Endodermal cell (in vitro differentiated cells): ENCODE measurements at regions not wholly inside any gene's neighbourhood (a gene's known extent, or its start where the extent isn't known, plus 50 kb on each side); places are given as distances from the start of the nearest gene placed in this dataset.

Source experiments
- DNase-seq: peaks from one replicate; pipeline ENCODE4 v3.0.0-alpha.2; 2017
- H3K27ac ChIP-seq: 2 replicates; pipeline ENCODE4 v1.5.1; 2013; ENCODE audit warnings: mild to moderate bottlenecking, low read depth, low read length, moderate library complexity
- H3K27me3 ChIP-seq: 2 replicates; pipeline ENCODE4 v1.6.1; 2013; ENCODE audit warnings: mild to moderate bottlenecking, low read length, moderate library complexity; ENCODE audit not compliant: insufficient read depth, control insufficient read depth, poor library complexity, severe bottlenecking
- H3K36me3 ChIP-seq: 2 replicates; pipeline ENCODE4 v1.7.0; 2013; ENCODE audit warnings: mild to moderate bottlenecking, low read length, moderate library complexity; ENCODE audit not compliant: control insufficient read depth, insufficient read depth
- H3K4me1 ChIP-seq: one replicate; pipeline ENCODE4 v1.7.0; 2013; ENCODE audit warnings: low read length; ENCODE audit not compliant: control insufficient read depth, insufficient read depth
- H3K4me3 ChIP-seq: 2 replicates; pipeline ENCODE4 v1.5.1; 2013; ENCODE audit warnings: mild to moderate bottlenecking, low read length, moderate library complexity
- H3K9ac ChIP-seq: 2 replicates; pipeline ENCODE4 v1.6.1; 2013; ENCODE audit warnings: mild to moderate bottlenecking, low read length, moderate library complexity; ENCODE audit not compliant: poor library complexity, severe bottlenecking; ENCODE audit errors: extremely low read depth
- H3K9me3 ChIP-seq: 2 replicates; pipeline ENCODE4 v1.6.1; 2013; ENCODE audit warnings: mild to moderate bottlenecking, low read length, moderate library complexity; ENCODE audit not compliant: control insufficient read depth
- H3K27ac Mint-ChIP-seq: 2 replicates; pipeline ENCODE4 v1.8.0; 2020; ENCODE audit warnings: mixed read lengths
- H3K27me3 Mint-ChIP-seq: 2 replicates; pipeline ENCODE4 v1.8.0; 2021; ENCODE audit warnings: mild to moderate bottlenecking, mixed read lengths; ENCODE audit not compliant: insufficient read depth
- H3K36me3 Mint-ChIP-seq: 2 replicates; pipeline ENCODE4 v1.8.0; 2020; ENCODE audit warnings: low read depth, mixed read lengths
- H3K4me1 Mint-ChIP-seq: 2 replicates; pipeline ENCODE4 v1.8.0; 2020; ENCODE audit warnings: mixed read lengths
- H3K4me3 Mint-ChIP-seq: 2 replicates; pipeline ENCODE4 v1.8.0; 2020; ENCODE audit warnings: mild to moderate bottlenecking, moderate library complexity, mixed read lengths
- H3K9me3 Mint-ChIP-seq: 2 replicates; pipeline ENCODE4 v1.8.0; 2020; ENCODE audit warnings: mild to moderate bottlenecking, mixed read lengths
- CTCF ChIP-seq: fragments of 200-600 bp; sonication (generic); conservative IDR thresholded peaks from 2 replicates; pipeline ENCODE4 v1.5.0; 2021; ENCODE audit warnings: antibody characterized with exemption, mild to moderate bottlenecking
- WGBS, 2 experiments: methylation state at CpG; one replicate each; pipeline versions ENCODE4 v1.1.5 to v1.1.7; 2013; ENCODE audit warnings: missing lambda C conversion rate in 2 of 2, mixed read lengths in 1 of 2; ENCODE audit not compliant: insufficient coverage in 1 of 2, insufficient read length in 1 of 2; 5-methylcytosine and 5-hydroxymethylcytosine counted together

DNA sequence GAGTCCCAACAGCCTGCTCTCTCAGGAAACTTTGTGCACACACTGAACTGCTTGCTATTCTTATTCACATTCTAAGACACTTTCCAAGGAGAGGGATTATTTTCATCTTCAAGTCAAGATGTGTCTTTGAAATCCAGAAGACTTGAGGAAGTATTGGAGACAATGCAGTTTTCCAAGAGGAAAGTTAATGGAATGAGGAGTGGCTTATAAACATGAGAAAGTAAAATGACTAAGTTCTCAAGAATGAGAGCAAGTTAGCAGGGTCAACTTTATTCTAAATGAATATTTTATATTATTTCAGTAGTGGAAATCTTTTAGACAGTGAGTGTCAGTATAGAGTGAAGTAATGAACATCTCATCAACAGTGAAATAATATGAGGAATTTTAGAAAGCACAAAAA lies 1239.3 kb downstream of the MRPL39 start:
- no peak for DNase-seq
- no peak for TF ChIP-seq CTCF
- Mint-ChIP-seq H3K9me3 (peaks cover 33% of the 10 kb centered on the region), H3K27ac (no peak overlapping the region), H3K4me3 (no peak overlapping the region), H3K36me3 (no peaks in the 10 kb centered on the region), H3K27me3 (no peaks in the 10 kb centered on the region), H3K4me1 (no peaks in the 10 kb centered on the region)
- Histone ChIP-seq H3K9ac (no peak overlapping the region), H3K9me3 (no peaks in the 10 kb centered on the region), H3K4me3 (no peak overlapping the region), H3K4me1 (no peaks in the 10 kb centered on the region), H3K27me3 (no peaks in the 10 kb centered on the region), H3K36me3 (no peaks in the 10 kb centered on the region), H3K27ac (no peak overlapping the region)

DNA sequence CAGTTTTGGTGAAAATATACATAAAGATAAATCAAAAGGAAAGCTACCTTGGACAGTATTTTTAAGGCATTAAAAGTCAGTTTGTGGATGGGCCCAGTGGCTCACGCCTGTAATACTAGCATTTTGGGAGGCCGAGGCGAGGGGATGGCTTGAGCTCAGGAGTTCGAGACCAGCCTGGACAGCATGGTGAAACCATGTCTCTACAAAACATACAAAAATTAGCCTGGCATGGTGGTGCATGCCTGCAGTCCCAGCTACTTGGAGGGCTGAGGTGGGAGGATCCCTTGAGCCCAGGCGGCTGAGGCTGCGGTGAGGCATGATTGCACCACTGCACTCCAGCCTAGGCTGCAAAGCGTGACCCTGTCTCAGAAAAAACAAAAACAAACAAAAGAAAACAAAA lies 1253.8 kb downstream of the MRPL39 start:
- no peak overlapping the region for H3K9ac ChIP-seq
- H3K4me3 ChIP-seq, result no peak overlapping the region
- 79 to 93% methylated on average over 4 to 6 of the region's 7 CpGs for WGBS, 2 experiments
- H3K36me3 Mint-ChIP-seq, result no peaks in the 10 kb centered on the region
- no peaks in the 10 kb centered on the region for H3K27me3 ChIP-seq
- no peaks in the 10 kb centered on the region for H3K36me3 ChIP-seq
- H3K27ac Mint-ChIP-seq, result no peak overlapping the region
- no peaks in the 10 kb centered on the region for H3K27me3 Mint-ChIP-seq
- no peak overlapping the region for H3K27ac ChIP-seq
- H3K9me3 ChIP-seq, result no peaks in the 10 kb centered on the region
- H3K9me3 Mint-ChIP-seq, result peaks cover 11% of the 10 kb centered on the region
- no peak for TF ChIP-seq CTCF
- no peak overlapping the region for H3K4me3 Mint-ChIP-seq
- no peak for DNase-seq
- H3K4me1 Mint-ChIP-seq, result no peaks in the 10 kb centered on the region
- H3K4me1 ChIP-seq, result no peaks in the 10 kb centered on the region

GRCh38 chr21:24339406-24339805 lies 1267.9 kb downstream of the MRPL39 start:
- peaks cover 4% of the 10 kb centered on the region for H3K9me3 ChIP-seq
- no peaks in the 10 kb centered on the region for H3K36me3 ChIP-seq
- H3K9ac ChIP-seq, result no peak overlapping the region
- H3K4me1 ChIP-seq, result no peaks in the 10 kb centered on the region
- DNase-seq, result no peak
- no peak overlapping the region for H3K27ac Mint-ChIP-seq
- no peak for TF ChIP-seq CTCF
- H3K27me3 Mint-ChIP-seq, result no peaks in the 10 kb centered on the region
- 78 to 94% methylated on average over 2 of the region's 2 CpGs for WGBS, 2 experiments
- H3K36me3 Mint-ChIP-seq, result no peaks in the 10 kb centered on the region
- H3K9me3 Mint-ChIP-seq, result peaks cover 44% of the 10 kb centered on the region
- no peak overlapping the region for H3K4me3 ChIP-seq
- H3K4me3 Mint-ChIP-seq, result no peak overlapping the region
- H3K27ac ChIP-seq, result no peak overlapping the region
- H3K27me3 ChIP-seq, result no peaks in the 10 kb centered on the region
- H3K4me1 Mint-ChIP-seq, result no peaks in the 10 kb centered on the region
